GM12878 (cell line): ENCODE measurements at regions not wholly inside any gene's neighbourhood (a gene's known extent, or its start where the extent isn't known, plus 50 kb on each side); places are given as distances from the start of the nearest gene placed in this dataset.

ENCODE experiments used
- ATAC-seq: fragments of 200-7000 bp; cut with Tn5 transposase; 3 replicates; pipeline ENCODE4 v1.9.1; 2020; ENCODE audit warnings: mild to moderate bottlenecking, moderate library complexity
- BruUV-seq: library from RNA; stranded (reverse); fragments of 400-500 nt; replicated peaks from 2 replicates; lab custom pipeline; 2021; lab: Mats Ljungman, UMichigan
- CTCF ChIA-PET: fragments of 300-600 bp; sonication (Branson Sonifier 250); formaldehyde crosslinking; extraction: SDS; loops from one replicate; lab custom pipeline; 2021; ENCODE audit warnings: inconsistent platforms; lab: Yijun Ruan, JAX
- POLR2A ChIA-PET: fragments of 350-600 bp; formaldehyde crosslinking; extraction: SDS; loops from one replicate; lab custom pipeline; 2021; ENCODE audit warnings: inconsistent platforms; lab: Charles Lee
- RAD21 ChIA-PET: fragments of 300-600 bp; sonication (Branson Sonifier 250); formaldehyde crosslinking; loops from one replicate; lab custom pipeline; 2023; ENCODE audit warnings: antibody characterized with exemption; ENCODE audit not compliant: unreplicated experiment; lab: Charles Lee
- SMC1A ChIA-PET: fragments of 300-600 bp; sonication (Branson Sonifier 250); formaldehyde crosslinking; loops from one replicate; lab custom pipeline; 2023; ENCODE audit not compliant: unreplicated experiment, uncharacterized antibody; lab: Charles Lee
- DNase-seq: peaks from one replicate; pipeline ENCODE4 v3.0.0-alpha.2; 2011; ENCODE audit warnings: low read depth, low spot score
- FAIRE-seq: peaks from 3 replicates; lab custom pipeline; 2011; peaks lifted over from hg19 to GRCh38; lab: Jason Lieb, UNC
- H2AFZ ChIP-seq: 2 replicates; pipeline ENCODE4 v1.6.0; 2011; ENCODE audit warnings: low read depth, low read length, control low read depth; ENCODE audit not compliant: control insufficient read depth
- H3K27ac ChIP-seq: 2 replicates; pipeline ENCODE4 v1.5.1; 2011; ENCODE audit warnings: control low read depth; ENCODE audit not compliant: control insufficient read depth, insufficient read depth
- H3K27me3 ChIP-seq, 2 experiments: replicated peaks in 1 of 2; 2 replicates each; pipeline versions ENCODE4 v1.6.0 to v1.6.1; 2011; ENCODE audit warnings: low read length in 1 of 2; ENCODE audit not compliant: control insufficient read depth in 2 of 2, insufficient read depth in 2 of 2
- H3K36me3 ChIP-seq, 2 experiments: 2 replicates each; pipeline ENCODE4 v1.5.1; 2011; ENCODE audit warnings: low read length in 1 of 2; ENCODE audit not compliant: control insufficient read depth in 2 of 2, insufficient read depth in 2 of 2
- H3K4me1 ChIP-seq: 2 replicates; pipeline ENCODE4 v1.6.1; 2011; ENCODE audit warnings: mild to moderate bottlenecking, low read length, moderate library complexity, mixed read lengths; ENCODE audit not compliant: control insufficient read depth, insufficient read depth
- H3K4me2 ChIP-seq: 2 replicates; pipeline ENCODE4 v1.6.0; 2011; ENCODE audit warnings: control low read depth; ENCODE audit not compliant: control insufficient read depth, insufficient read depth
- H3K4me3 ChIP-seq: fragments of 200-600 bp; sonication (generic); 2 replicates; pipeline ENCODE4 v1.5.1; 2016
- H3K79me2 ChIP-seq: 2 replicates; pipeline ENCODE4 v1.6.0; 2011; ENCODE audit warnings: low read length; ENCODE audit not compliant: control insufficient read depth, insufficient read depth
- H3K9ac ChIP-seq: 2 replicates; pipeline ENCODE4 v1.8.0; 2011; ENCODE audit warnings: low read length, control low read depth, mixed read lengths; ENCODE audit not compliant: control insufficient read depth, insufficient read depth
- H3K9me3 ChIP-seq: replicated peaks from 3 replicates; pipeline ENCODE4 v1.5.1; 2011; ENCODE audit warnings: mild to moderate bottlenecking, low read length; ENCODE audit not compliant: control insufficient read depth, insufficient read depth
- H4K20me1 ChIP-seq: 2 replicates; pipeline ENCODE4 v1.6.0; 2011; ENCODE audit not compliant: control insufficient read depth, insufficient read depth
- ATF3 ChIP-seq: IDR thresholded peaks from 2 replicates; pipeline ENCODE4 v1.6.1; 2011; ENCODE audit warnings: low read depth, mild to moderate bottlenecking, low read length, moderate library complexity, borderline replicate concordance; ENCODE audit errors: extremely low read depth
- ATF7 ChIP-seq: fragments of 450-650 bp; IDR thresholded peaks from 2 replicates; pipeline ENCODE4 v1.6.1; 2016; ENCODE audit warnings: low read depth, mild to moderate bottlenecking
- E2F8 ChIP-seq: fragments of 450-650 bp; IDR thresholded peaks from 2 replicates; pipeline ENCODE4 v1.6.1; 2018; ENCODE audit warnings: mild to moderate bottlenecking, low read depth, moderate library complexity; ENCODE audit not compliant: partially characterized antibody
- FOXK2 ChIP-seq: fragments of 450-650 bp; IDR thresholded peaks from 2 replicates; pipeline ENCODE4 v1.6.1; 2017; ENCODE audit warnings: mild to moderate bottlenecking, moderate library complexity
- GABPA ChIP-seq: IDR thresholded peaks from 2 replicates; pipeline ENCODE4 v1.6.1; 2014; ENCODE audit warnings: antibody characterized with exemption, low read depth, mild to moderate bottlenecking, inconsistent platforms
- HDGF ChIP-seq: fragments of 450-650 bp; IDR thresholded peaks from 2 replicates; pipeline ENCODE4 v1.6.1; 2016; ENCODE audit warnings: antibody characterized with exemption
- IRF5 ChIP-seq: fragments of 450-650 bp; IDR thresholded peaks from 2 replicates; pipeline ENCODE4 v1.6.1; 2017; ENCODE audit warnings: borderline replicate concordance
- JUND ChIP-seq: IDR thresholded peaks from 2 replicates; pipeline ENCODE4 v1.6.1; 2012; ENCODE audit warnings: low read depth, mild to moderate bottlenecking, low read length, improper control_type of control experiment, moderate library complexity
- MXI1 ChIP-seq: fragments of 150-350 bp; IDR thresholded peaks from 2 replicates; pipeline ENCODE4 v1.6.1; 2011; ENCODE audit warnings: low read depth, mild to moderate bottlenecking, inconsistent platforms, low read length, improper control_type of control experiment
- NFYB ChIP-seq: IDR thresholded peaks from 2 replicates; pipeline ENCODE4 v1.6.1; 2011; ENCODE audit warnings: low read depth, mild to moderate bottlenecking, low read length, improper control_type of control experiment, moderate library complexity; ENCODE audit not compliant: insufficient read depth
- PAX5 ChIP-seq: IDR thresholded peaks from 2 replicates; pipeline ENCODE4 v1.6.1; 2011; ENCODE audit warnings: low read depth, low read length, borderline replicate concordance
- SREBF1 ChIP-seq: IDR thresholded peaks from 2 replicates; pipeline ENCODE4 v1.6.1; 2012; ENCODE audit warnings: mild to moderate bottlenecking, low read length
- ZZZ3 ChIP-seq: IDR thresholded peaks from 2 replicates; pipeline ENCODE4 v1.6.1; 2011; ENCODE audit warnings: low read depth; ENCODE audit not compliant: control insufficient read depth, insufficient read length
- WGBS: methylation state at CpG from one replicate; pipeline ENCODE4 v1.1.6; 2016; ENCODE audit warnings: low lambda C conversion rate; ENCODE audit not compliant: insufficient replicate concordance, insufficient coverage; ENCODE audit errors: missing lambda C conversion rate; 5-methylcytosine and 5-hydroxymethylcytosine counted together
- in situ Hi-C: fragments of 300-500 bp; cut with MboI; formaldehyde crosslinking; loops from 9 replicates; pipeline ENCODE4 v1.14.3; 2018; ENCODE audit warnings: mixed read lengths
- intact Hi-C: fragments of 100-400 bp; cut with micrococcal nuclease; formaldehyde crosslinking; loops from one replicate; pipeline ENCODE4 v1.14.2; 2022; ENCODE audit not compliant: unreplicated experiment
- TF ChIP-seq, protein P1 (sequence below): fragments of 450-650 bp; IDR thresholded peaks from 2 replicates; pipeline ENCODE4 v1.6.1; 2017; ENCODE audit warnings: mild to moderate bottlenecking, low read depth, inconsistent platforms; ENCODE audit not compliant: poor library complexity, severe bottlenecking
- TF ChIP-seq, protein P2 (sequence below): IDR thresholded peaks from 2 replicates; pipeline ENCODE4 v1.6.1; 2012; ENCODE audit warnings: low read length, inconsistent platforms

DNA sequence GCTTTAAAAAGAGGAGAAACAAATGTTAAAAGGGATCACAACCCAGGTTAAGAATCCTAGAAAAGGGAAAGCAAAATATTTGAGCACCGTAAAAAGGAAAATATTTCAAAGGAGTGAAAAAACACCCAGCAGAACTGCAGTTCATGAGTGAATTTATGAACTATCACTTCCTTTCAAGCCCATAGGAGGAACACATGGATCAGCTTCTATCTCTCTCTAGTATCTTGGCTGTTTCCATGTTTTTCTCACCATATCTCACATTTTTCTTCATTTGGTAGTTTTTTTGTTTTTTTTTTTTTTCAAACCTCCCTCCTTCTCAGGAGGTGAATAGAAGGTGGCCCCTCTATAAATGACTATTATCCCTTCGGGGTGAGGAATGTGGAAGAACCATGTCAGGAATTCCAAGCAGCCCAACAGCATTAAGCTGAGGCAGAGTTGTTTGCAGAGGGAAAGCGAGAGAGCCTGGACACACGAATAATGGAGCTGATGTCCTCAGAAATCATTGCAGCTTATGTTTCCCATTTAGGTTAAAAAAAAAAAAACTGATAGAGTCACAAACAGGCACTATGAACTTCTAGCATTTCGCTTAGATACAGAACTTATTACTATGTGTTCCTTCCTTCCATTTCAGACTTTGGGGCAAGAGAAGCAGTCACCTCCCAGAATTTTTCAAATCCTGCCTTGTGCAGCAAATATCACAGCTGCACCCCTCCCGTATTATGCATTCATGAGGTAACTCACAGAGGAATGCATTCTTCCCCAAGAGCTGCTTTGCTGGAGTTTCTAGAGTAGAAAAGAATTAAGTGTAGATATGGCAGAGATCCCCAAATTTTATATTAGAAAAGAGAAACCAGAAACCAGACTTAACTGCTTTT, 315.6 kb downstream of the IRS1 start:
- DNase-seq = no peak
- WGBS = 22% methylated on average over 6 of the region's 6 CpGs
- in situ Hi-C loops (no loop called here), intact Hi-C loops (no loop called here)
- no peaks in the 10 kb centered on the region for H3K36me3 ChIP-seq
- H2AFZ ChIP-seq = no peak overlapping the region
- no peaks in the 10 kb centered on the region for H3K4me1 ChIP-seq
- H3K27ac ChIP-seq = no peak overlapping the region
- ChIA-PET POLR2A (no interaction called here), RAD21 (no interaction called here), CTCF (no interaction called here), SMC1A (interaction anchor here (0.8 kb wide), 1 partner anchor 1396 kb away, joined by 3 read pairs; no protein-coding TSS in a partner anchor)
- H3K4me2 ChIP-seq = no peak overlapping the region
- ATAC-seq = no peak
- no peak overlapping the region for H3K4me3 ChIP-seq
- no peaks in the 10 kb centered on the region for H4K20me1 ChIP-seq
- H3K79me2 ChIP-seq = no peaks in the 10 kb centered on the region
- no peaks in the 10 kb centered on the region for H3K27me3 ChIP-seq
- no peaks in the 10 kb centered on the region for H3K9me3 ChIP-seq
- FAIRE-seq = no peak
- no TSS peak for BruUV-seq
- no peak overlapping the region for H3K9ac ChIP-seq
- TF ChIP-seq PAX5 (no peak), IRF5 (no peak), JUND (no peak), FOXK2 (no peak), GABPA (no peak), SREBF1 (no peak), NFYB (no peak), ATF7 (no peak), HDGF (no peak), MXI1 (no peak), ATF3 (no peak), E2F8 (no peak), ZZZ3 (no peak)
- TF ChIP-seq, protein P1, sequence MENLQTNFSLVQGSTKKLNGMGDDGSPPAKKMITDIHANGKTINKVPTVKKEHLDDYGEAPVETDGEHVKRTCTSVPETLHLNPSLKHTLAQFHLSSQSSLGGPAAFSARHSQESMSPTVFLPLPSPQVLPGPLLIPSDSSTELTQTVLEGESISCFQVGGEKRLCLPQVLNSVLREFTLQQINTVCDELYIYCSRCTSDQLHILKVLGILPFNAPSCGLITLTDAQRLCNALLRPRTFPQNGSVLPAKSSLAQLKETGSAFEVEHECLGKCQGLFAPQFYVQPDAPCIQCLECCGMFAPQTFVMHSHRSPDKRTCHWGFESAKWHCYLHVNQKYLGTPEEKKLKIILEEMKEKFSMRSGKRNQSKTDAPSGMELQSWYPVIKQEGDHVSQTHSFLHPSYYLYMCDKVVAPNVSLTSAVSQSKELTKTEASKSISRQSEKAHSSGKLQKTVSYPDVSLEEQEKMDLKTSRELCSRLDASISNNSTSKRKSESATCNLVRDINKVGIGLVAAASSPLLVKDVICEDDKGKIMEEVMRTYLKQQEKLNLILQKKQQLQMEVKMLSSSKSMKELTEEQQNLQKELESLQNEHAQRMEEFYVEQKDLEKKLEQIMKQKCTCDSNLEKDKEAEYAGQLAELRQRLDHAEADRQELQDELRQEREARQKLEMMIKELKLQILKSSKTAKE = no peak
- TF ChIP-seq, protein P2, sequence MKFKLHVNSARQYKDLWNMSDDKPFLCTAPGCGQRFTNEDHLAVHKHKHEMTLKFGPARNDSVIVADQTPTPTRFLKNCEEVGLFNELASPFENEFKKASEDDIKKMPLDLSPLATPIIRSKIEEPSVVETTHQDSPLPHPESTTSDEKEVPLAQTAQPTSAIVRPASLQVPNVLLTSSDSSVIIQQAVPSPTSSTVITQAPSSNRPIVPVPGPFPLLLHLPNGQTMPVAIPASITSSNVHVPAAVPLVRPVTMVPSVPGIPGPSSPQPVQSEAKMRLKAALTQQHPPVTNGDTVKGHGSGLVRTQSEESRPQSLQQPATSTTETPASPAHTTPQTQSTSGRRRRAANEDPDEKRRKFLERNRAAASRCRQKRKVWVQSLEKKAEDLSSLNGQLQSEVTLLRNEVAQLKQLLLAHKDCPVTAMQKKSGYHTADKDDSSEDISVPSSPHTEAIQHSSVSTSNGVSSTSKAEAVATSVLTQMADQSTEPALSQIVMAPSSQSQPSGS = no peak
